ENCODE measurements at regions not wholly inside any gene's neighbourhood (a gene's known extent, or its start where the extent isn't known, plus 50 kb on each side); places are given as distances from the start of the nearest gene placed in this dataset.
A peak's percentile ranks its signal among the peaks of the same experiment; 100 is the strongest.

DNA sequence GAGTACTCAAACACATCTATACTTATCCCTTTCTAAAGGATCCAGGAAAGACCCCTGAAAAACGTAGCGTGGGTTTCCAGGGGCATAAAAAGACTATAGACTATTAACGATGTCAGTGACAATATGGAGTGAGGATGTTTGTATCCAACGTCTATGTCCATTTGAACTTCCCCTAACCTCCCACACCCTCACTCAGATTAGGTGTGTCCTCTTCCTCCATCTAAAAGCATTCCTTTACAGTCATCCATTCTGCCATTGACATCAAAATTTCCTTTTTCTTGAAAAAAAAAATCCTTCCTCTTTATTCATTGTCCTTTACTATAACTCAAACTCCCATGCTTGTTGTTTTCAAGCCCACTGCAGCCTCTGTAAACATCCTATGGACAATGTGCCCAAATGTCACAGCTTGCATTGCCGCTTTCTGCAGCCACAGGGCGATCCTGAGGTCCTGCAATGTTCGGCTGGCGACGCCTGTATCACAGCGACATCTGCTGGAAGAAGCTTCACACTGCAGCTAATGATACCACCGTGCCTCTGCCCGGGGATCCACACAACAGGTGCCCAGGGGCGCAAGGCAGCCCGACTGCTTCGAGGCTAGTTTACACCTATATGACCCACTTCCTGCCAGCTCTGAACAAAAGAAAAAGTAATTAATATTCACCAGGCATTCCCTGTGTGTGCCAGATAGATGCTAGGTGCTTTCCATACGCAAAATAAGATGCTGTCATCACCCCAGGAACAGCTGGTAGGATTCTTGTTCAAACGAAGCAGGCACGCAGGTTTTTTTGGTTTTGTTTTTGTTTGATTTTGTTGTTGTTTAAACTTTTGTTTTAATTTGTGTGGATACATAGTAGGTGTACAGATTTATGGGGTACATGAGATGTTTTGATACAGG lies 267.9 kb upstream of the GHITM start:
- TF ChIP-seq, protein P1, sequence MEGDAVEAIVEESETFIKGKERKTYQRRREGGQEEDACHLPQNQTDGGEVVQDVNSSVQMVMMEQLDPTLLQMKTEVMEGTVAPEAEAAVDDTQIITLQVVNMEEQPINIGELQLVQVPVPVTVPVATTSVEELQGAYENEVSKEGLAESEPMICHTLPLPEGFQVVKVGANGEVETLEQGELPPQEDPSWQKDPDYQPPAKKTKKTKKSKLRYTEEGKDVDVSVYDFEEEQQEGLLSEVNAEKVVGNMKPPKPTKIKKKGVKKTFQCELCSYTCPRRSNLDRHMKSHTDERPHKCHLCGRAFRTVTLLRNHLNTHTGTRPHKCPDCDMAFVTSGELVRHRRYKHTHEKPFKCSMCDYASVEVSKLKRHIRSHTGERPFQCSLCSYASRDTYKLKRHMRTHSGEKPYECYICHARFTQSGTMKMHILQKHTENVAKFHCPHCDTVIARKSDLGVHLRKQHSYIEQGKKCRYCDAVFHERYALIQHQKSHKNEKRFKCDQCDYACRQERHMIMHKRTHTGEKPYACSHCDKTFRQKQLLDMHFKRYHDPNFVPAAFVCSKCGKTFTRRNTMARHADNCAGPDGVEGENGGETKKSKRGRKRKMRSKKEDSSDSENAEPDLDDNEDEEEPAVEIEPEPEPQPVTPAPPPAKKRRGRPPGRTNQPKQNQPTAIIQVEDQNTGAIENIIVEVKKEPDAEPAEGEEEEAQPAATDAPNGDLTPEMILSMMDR (IDR thresholded peaks at IDR 0.05) = peak; percentile 62 to 90 (median 76)
- TF ChIP-seq EP300 (IDR thresholded peaks at IDR 0.05) = no peak
